NCI-H2107 (cell line): ENCODE measurements at regions not wholly inside any gene's neighbourhood (a gene's known extent, or its start where the extent isn't known, plus 50 kb on each side); places are given as distances from the start of the nearest gene placed in this dataset.
A peak's percentile ranks its signal among the peaks of the same experiment; 100 is the strongest.
"Not testable (repeated sequence)": the region's sequence is repeated elsewhere in the genome, so short reads cannot be mapped to it uniquely, and the experiment has no call there.

ENCODE experiments used
- DNase-seq: peaks from one replicate; lab custom pipeline; 2025; lab: John Stamatoyannopoulos, UW

DNA sequence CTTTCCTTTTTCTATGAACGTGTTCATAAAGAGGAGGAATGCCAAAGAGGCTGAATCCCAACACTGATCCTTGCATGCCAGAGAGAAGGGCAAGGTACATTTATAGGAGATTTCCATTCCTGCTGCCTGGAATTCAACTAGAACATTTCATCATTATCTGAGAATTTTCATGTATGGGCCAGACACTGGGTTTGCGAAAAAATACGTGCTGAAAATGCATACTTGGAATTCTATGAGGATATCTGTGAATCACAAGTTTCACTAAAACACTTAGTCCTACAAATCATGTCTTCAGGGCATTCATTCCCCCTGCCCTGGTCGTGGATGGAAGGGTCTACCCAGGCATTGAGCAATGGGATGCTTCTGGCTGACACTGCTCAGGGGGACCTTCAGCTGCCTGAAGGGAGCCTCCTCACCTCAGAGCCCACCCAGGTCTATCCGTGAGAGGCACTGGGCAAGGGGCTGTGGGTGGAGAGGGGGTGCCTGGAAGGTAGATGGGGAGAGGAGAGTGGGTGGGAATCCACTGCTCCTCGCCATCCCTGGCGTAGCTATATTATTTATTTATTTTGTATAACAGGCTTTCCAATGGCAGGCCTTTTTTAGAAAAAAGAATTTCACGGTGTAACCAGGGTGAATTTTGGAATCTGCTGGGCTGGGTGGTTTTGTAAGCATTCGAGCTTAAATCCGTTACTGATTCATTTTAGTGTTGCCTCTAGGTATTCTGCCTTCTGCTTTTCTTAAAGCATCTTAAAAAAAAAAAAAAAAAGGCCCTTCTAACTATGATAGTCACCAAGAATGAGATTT lies 560.6 kb upstream of the ID2 start:
- DNase-seq: no peak

DNA sequence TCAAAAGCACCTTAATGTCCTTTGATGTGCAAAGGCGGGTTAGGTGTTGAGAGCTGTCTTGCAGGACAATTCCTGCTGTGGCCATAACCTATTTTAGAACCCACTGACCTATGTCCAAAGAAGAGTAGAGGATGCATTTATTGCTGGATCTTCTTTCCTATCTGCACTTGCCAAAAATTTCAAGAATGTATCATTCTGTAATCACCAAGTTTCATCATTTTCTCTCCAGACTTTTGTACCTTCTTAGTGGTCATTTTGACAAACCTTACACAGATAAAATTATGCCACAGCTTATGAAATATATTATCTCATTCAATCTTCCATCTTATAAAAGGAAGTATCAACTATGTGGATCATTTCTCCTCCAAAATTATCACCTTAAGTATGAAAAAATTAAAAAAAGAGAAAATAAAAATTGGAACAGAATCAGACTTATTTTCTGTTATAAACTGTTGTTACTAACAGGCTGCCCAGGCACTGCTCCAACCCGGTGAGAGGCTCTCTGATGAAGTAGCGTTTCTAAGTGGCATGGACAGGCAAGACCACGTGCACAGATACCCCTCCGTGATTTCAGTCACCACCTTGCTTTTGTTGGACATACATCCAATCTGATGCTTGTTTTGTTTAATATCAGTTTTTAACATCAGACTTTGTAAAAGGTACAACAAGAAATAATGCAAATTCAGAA lies 559.9 kb upstream of the ID2 start:
- DNase-seq: no peak

DNA sequence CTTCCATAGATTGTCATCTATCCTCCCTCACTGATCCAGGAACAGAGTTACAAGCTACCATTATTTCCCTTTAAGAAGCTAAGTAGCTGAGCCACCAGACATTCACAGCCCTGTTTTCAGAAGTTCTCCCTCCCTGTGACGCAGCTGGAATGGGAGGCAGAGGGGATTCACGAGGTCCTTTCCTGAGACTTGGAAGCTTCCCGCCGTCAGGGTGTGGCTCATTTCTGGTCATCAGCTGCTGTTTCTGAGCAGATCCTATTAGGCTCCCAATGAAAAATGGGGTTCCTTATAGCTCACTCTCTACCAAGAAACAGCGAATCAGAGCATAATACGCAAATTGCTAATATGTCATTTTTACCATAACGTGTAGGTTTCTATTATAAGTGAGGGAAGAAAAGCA lies 559.3 kb upstream of the ID2 start:
- no peak for DNase-seq

DNA sequence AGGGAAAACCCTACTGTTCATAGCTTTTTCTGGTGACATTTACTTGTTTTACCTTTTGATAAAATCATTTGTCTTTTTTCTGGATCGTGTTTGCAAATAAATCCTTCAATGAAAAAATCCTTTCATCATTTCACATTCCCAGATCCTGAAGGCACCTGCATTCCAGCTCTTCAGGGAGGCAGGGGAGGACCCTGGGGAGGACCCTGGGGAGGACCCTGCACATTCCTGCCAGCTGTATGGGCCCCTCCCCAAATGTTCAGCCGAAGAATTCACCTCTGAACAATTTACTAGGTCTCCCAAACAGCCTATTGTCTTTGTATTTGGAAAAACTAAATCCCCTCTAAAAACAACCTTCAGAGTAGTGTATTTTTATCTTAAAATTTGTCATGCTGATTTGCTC lies 558.4 kb upstream of the ID2 start:
- no peak for DNase-seq

DNA sequence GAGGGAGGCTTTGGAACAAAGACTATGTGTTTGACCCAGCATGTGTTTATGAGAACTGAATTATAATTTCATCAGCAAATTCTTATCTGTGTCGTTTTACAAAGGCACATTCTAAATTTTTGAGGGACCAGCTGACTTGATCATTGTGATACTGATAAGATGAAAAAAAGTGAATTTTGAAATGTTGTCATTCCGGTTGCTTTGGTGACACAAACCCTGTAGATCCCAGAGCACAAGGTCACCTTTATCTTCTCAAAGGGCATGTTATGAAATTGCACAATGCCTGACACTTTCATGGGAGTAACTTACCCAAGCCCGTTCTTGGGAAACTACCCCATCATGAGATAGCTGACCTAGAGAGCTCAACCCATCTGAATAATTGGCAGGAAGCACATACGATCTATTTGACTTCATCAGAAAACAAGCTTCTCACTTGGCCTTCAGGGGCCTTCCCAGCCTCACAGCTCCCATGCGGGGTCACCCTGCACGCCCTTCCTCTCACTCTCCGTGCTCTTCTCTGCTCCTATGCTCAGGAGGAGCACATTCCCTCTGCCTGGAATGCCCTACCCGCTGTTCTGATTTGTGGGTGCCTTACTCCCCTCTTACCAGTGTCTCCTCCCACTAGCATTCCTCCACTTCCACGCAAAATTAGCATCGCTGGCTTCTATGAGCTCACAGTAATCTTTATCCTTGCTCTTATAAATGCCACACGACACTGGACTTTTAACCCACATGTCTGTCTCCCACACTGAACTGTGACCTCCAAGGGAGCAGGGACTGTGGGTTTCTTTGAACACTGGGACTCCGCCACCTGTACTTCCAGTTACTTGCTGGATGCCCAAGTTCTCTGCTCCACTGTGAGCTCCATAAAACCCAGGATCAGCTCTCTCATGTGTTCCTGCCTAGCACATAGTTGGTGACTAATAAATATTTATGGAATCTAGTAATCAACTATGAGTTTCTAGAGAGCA lies 555.8 kb upstream of the ID2 start:
- DNase-seq: no peak

DNA sequence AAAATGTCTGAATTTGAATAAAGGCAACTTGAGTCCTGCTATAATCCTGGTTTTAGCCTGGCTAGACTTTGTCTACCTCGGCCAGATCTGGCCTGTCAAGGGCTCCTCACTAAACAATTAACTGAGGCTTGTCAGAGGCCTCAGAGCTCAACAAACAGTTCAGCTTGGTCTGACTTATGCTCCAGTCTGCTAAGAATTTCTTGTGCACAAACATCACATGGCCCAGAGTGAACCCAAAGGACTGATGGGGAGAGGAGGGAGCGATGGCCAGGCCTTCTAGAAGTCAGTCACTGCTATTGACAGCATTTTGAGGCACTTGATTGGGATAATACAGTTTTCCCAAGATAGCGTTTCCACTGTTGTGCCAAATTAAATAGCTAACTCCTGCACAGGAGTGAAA lies 555.1 kb upstream of the ID2 start:
- DNase-seq: no peak

DNA sequence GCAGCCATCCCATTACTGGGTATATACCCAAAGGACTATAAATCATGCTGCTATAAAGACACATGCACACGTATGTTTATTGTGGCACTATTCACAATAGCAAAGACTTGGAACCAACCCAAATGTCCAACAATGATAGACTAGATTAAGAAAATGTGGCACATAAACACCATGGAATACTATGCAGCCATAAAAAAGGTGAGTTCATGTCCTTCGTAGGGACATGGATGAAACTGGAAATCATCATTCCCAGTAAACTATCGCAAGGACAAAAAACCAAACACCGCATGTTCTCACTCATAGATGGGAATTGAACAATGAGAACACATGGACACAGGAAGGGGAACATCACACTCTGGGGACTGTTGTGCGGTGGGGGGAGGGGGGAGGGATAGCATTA lies 550.4 kb upstream of the ID2 start:
- not testable (repeated sequence) for DNase-seq

DNA sequence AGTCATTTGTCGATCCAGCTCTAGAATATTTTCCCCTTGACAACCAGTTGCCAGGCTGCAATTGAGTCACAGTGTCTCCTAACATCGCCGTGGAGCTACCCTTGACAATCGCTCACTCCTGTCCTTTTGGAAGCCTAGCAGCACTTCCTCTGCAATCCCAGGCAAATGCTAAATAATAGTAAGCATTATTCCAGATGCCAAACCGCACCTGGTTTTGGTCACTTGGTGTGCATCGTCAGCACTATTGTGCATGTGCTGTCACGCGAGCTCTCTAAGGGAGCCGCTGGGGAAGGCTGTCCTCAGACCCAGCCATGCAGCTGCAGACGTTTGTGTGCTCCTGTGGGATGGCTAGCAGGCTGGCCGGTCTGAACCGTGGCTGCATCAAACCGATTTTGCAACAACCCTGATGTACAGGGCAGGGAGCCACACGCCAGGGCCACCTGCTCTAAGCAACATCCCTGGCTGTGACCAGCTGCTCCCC lies 549.5 kb upstream of the ID2 start:
- DNase-seq: peak; percentile 33

DNA sequence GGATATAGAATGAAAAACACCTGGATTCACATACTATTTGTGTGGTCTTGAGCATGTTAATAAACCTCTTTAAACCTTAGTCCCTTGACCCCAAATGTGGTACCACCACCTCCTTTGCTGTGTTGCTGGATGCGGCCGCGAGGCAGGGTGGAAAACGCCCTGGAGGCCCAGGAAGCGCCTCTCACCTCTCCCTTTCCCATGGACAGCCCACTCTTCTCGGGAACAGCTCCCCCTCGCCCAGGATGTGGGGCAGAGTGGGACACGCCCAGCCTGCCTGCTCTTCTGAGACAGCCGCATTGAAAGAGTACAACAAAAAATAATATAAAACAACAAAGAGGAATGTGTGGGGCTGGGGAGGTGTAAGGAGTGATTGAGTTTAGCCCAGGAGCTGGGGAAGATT lies 549.0 kb upstream of the ID2 start:
- DNase-seq: no peak

DNA sequence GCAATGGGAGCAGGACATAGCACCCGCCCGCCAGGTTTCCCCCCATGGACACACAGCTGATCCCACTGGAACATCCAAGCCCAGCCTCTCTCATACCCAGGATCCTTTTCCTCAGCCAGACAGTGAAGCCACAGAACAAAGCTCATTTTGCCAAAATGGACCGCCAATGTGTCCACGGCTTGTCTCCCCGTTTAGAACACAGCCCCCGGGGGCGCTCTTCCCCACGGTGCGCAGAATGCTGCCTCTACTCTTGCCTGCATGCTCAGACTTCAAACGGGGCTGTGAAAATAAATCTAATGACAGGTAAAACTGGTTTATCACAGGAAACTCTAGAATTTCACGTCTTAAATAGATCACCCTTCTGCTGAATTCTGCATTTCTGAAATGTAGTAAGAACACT lies 548.5 kb upstream of the ID2 start:
- no peak for DNase-seq

DNA sequence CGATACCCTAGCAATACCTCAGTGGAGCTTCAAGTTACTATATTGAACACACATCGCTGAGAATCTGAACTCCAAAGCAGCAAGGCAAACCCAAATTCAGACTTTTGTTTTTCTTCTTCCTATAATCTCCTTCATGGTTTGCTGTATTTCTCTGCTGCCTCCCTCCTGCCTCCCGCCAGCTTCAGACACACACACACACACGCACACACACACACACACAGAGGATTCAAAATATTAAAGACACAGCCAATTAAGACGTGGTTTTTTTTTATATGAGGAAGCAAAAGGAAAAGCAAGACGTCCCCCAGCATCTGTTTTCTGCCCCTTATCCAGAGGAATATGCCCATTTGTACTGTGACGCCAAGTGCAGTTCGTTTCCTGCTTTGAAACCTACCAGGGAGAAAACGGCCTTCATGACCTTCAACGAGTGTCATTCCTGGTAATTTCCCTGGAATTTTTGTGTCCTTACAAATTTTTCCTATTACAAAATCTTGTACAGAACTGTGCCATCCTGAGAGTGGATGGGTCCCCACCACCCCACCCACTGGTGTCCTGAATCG lies 547.9 kb upstream of the ID2 start:
- DNase-seq: no peak

DNA sequence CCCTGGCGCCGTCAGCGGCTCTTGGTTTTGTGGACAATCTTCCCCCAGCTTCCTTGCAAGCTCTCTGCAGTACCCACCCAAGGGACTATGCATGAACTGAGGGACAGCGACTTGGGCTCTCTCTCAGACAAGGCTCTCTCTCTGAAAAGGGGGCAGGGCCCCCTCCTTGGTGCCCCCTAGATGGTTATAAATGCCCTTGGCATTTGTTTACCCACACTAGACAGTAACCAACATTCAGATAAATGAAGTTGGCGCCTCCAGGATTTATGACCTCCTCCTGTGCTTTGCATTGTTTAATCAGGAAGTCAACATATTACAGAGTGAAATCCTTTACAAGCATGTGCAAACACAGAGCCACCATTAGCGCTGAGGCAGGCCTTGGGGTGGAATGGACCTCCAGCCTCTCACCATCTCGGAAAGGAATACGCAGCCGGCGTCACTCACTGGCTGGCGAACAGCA lies 547.4 kb upstream of the ID2 start:
- no peak for DNase-seq

DNA sequence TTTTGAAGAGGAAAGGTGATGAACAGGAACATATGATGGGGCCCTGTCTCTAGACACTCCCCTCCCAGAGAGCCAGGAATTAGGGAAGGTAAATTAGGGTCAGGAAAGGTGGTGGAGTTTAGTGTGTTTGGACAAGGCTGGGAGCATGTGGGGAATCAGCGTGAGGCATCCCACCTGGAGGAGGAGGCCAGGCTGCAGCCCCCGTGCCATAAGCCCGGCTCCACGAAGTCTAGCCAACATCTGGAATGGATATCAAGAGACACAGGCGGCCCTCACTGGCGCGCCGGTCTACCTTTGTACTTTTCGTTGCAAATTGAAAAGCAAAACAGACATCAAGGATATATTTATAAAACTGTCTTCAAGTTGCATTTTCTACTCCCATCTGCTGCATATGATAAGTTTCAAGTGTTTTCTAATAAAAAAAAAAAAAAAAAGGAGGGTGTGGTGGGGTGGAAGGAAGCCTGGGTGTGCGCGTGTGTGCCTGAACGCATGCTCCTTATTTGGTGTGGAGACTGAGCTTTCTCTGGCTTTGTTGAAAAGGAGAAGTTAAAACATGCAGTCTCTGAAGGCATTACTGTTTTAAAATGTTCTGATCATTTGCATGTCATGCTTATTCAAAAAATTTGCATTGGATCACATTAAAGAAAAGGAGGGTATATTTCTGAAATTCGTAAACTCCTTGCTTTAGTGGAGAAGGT lies 546.7 kb upstream of the ID2 start:
- no peak for DNase-seq

DNA sequence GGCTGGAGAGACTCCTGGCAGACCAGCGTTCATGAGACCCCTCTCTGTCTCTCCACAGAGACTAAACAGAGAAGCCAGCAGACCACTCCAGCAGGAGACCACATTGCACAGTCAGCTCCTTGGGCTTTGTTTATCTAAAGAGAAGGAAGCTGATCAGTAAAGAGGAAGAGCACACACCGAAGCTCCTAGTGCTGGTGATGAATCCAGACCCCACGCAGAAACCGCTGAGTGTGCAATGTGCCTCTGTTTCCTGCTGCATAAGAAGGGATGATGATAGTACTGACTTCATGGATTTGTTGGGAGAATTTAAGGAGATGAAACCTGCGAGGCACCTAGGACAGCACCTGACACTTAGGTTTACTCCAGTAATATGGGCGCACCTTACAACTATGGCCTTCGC lies 544.1 kb upstream of the ID2 start:
- DNase-seq: no peak

DNA sequence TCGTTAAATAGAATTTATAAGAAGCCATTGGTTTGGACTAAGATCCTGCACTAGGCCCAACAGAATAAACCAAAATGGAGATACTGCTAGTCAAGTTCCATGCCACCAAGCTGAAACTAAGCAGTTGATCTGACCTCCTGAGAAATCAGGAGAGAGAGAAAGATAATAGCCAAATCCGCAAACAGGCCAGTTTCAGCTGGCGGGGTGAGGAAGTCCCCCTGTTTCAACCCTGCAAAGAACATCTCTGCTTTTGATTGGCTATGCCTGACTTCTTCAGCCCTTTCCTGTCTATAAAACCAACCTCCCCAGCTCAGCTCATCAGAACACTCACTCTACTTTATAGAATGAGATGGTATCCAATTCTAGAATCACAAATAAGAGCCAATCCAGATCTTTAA lies 543.3 kb upstream of the ID2 start:
- DNase-seq: no peak

DNA sequence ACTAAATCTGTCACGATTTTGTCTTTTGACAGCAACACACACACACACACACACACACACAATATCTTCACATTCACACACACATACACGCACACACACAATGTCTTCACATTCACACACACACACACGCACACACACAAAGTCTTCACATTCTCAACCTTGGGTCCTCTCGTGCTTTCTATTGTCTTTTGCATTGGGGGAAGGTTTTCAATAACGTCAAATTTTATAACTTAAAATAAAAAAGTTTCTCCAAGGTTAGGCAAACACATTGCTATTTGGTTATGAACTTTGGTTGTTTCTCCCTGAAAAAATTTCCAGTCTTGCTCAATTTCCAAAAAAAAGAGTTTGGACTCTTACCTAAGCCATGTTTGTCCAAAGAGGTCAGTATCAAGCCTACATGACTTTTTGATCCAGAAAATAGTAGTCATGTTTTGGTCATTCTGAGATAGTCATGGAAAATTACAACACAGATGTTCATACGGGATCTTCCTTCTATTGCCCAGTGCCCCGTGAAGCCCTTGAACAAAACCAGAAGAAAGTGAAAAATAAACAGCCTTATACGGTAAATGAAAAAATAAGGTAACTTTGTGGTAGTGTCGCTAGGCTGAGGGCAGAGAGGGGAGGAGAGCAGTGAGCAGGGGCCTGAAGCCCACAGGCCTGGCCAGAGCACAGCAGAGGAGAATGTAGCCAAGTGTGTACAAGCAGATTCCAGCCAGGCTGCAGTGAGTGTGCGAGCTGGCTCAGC lies 542.8 kb upstream of the ID2 start:
- no peak for DNase-seq

DNA sequence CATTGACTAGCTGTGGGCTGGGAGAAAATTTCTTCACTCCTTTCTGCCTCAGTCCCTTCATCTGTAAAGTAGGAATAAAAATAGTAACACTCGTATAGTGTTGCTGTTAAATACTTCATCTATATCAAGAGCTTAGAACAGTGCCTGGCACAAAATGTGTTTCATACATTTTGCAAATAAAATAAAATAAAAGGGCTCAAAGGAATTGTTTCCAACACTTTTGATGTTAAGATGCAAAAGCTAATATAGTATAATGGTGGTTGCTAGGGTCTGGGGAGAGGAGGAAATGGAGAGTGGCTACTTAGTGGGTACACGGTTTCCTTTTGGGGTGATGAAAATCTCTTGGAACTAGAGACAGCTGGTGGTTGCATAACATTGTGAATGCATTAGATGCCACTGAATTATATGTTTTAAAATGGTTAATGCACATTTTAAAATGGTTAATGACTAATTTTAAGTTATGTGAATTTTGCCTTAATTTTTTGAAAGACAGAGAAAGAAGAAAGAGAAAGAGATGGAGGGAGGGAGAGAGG lies 542.1 kb upstream of the ID2 start:
- DNase-seq: no peak

DNA sequence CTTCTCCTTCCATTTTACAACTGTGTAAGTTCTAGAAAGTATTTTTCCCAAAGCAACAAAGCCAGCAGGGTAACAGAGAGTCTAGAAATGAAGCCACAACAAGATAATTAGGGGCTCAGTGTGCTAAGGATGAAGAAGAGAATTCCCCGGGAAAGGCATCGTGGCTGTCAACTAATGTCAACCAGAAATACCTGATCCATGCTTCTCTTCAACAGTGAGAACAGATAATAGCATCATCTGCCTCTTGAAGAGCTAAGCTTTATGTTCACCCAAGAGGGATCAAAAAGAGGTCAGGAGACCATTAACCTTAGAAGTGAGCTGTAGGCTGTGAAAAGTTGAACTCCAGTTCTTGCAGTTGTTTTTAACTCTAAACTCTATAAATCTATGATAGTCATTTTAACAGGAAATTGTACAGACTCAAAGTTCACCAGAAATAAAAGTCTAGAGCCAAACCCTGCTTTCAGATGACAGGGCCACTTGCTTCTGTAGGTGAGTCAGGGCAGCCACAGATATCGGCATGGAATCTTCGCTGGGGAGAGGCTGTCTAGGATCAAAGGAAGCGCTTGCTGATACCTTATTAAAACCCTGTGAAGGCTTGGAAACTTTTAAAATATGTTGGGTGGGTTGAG lies 540.7 kb upstream of the ID2 start:
- no peak for DNase-seq

DNA sequence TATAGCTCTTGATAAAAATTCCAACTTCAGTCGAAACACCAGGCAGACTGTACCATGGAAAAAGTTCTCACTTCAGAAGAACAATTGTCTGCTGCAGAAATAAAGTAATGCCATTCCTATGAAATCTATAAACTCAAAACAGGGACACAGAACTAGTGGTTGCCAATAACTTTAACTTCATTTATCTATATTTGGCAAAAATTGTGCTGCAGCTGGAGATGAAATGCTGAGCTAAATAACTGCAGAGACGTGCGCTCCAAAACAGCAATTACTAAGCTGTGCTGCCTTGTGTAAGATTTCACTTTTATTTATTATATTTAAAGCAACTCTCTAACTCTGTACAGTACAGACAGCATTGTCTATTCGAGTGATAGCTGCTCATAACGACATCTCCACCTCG lies 540.1 kb upstream of the ID2 start:
- no peak for DNase-seq

DNA sequence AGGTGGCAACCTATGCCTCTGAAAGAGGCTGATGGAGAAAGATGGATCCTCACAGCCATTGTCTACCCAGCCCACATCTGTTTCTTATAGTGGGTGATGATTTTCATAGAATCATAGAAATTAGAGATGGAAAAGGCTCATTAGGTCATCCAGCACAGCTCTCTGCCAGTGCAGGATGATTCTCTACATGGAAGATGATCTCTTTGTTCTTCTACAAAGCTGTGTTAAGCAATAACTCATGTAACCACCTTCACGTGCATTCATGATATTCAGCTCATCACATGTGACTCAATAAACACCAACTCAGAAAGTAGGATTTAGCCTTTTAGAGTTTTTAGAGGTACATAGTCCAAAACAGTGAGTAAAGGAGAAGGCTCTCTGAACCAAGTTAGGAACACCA lies 539.4 kb upstream of the ID2 start:
- DNase-seq: no peak
